ENCODE measurements at regions not wholly inside any gene's neighbourhood (a gene's known extent, or its start where the extent isn't known, plus 50 kb on each side); places are given as distances from the start of the nearest gene placed in this dataset.
"Not testable (repeated sequence)": the region's sequence is repeated elsewhere in the genome, so short reads cannot be mapped to it uniquely, and the experiment has no call there.

DNA sequence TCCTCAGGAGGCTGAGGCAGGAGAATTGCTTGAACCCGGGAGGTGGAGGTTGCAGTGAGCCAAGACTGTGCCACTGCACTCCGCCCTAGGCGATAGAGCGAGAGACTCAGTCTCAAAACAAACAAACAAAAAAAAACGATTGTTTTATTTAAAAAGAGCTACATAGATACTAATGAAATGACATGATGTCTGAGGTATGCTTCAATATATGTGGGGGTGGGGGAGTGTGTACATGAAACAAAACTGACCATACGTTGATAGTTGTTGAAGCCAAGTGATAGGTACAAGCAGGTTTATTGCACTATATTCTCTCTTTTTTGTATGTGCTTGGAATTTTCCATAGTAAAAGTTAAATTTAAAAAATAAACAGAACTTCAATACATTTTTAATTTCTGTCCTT lies 240.1 kb downstream of the TFAP2A start:
- DNase-seq = no peak

DNA sequence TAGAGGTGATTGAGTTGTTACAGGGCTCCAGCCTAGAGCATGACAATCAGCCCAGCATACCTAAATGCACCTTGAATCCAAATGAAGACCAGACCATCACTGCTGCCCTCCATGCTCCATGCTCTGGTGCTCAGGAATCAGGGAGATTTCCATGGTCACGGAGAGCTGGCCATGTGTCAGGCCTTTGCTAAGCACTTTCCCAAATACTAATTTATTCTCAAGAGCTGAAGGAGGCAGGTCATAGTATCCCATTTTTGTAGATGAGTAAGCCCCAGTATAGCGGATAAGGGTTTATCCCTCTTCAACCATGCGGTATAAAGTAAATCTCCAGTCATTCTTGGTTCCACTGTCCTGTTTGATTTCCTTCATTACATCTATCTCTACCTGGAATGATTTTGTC lies 240.8 kb downstream of the TFAP2A start:
- DNase-seq = no peak

DNA sequence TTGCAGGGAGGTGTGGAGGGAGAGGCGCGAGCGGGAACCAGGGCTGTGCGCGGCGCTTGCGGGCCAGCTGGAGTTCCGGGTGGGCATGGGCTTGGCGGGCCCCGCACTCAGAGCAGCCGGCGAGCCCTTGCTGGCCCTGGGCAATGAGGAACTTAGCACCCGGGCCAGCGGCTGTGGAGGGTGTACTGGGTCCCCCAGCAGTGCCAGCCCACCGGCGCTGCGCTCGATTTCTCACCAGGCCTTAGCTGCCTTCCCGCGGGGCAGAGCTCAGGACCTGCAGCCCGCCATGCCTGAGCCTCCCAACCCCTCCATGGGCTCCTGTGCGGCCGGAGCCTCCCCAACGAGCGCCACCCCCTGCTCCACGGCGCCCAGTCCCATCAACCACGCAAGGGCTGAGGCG lies 243.2 kb downstream of the TFAP2A start:
- DNase-seq = not testable (repeated sequence)

DNA sequence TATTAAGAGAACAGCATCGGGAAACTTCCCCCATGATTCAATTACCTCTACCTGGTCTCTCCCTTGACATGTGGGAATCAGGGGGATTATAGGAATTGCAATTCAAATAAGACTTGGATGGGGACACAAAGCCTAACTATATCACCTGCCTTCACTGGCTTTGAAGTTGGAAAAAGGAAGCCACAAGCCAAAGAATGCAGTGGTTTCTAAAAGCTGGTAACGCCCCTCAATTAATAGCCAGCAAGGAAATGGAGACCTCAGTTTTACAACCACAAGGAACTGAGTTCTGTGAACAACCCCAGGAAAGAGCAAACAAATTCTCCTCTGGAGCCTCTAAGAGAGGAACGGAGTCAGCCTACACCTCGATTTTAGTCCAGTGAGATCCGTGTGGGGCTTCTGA lies 244.1 kb downstream of the TFAP2A start:
- DNase-seq = no peak

DNA sequence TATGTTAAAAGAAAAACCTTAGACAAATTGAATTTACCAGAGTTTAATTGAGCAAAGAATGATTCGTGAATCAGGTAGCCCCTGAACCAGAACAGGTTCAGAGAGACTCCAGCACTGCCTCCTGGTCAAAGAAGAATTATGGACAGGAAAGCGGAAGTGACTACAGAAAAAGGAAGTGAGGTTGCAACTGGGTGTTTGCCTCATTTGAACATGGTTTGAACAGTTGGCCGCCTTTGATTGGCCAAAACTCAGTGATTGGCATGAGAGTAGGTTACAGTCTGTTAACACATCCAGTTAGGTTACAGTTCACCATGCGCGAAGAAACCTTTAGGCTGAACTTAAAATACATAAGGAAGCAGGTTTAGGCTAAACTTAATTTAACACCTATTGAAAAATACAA lies 248.8 kb downstream of the TFAP2A start:
- DNase-seq = peak; percentile 63

DNA sequence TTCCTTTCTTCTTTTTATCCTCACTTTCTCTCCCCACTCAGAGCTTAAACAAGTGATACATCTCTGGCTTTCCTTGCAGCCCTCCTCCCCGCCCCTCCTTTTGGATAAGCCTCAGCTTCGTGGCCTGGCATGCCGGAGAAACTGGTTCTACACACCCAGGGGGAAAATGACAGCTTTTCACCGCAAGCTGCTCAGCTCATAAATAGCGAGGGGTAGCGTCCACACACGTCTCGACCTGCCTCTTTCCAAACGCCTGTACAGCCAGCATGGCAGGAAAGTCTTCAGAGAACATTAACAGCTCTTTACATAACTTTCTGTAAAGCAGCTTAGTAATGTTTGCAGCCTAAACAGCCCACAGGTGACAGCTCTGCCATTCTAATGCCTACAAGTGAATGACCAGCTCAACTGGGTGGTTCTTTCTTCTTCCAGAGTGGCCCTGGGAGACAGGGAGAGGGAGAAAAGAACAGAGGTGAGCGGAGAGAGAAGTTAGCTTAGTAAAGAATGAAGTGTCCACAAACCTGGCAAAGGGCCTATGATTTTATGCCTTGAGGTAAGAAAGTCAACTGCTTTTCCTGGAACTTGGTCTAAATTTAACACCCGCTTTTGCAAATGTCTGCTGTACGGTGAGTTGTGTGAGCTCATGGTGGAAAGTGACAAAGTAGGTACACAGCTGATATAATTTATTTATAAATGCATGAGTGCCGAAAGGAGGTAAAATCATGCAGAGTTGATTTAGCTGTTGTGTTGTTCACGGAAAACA lies 251.5 kb downstream of the TFAP2A start:
- peak; percentile 97 for DNase-seq

DNA sequence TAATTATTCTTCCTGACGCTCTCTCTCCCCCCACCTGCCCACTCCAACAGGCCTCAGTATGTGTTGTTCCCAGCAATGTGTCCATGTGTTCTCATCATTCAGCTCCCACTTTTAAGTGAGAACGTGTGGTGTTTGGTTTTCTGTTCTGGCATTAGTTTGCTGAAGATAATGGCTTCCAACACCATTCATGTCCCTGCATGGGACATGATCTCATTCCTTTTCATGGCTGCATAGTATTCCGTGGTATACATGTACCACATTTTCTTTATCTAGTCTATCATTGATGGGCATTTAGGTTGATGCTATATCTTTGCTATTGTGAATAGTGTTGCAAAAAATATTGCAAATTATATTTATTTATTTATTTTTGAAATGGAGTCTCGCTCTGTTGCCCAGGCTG lies 258.0 kb downstream of the TFAP2A start:
- no peak for DNase-seq

DNA sequence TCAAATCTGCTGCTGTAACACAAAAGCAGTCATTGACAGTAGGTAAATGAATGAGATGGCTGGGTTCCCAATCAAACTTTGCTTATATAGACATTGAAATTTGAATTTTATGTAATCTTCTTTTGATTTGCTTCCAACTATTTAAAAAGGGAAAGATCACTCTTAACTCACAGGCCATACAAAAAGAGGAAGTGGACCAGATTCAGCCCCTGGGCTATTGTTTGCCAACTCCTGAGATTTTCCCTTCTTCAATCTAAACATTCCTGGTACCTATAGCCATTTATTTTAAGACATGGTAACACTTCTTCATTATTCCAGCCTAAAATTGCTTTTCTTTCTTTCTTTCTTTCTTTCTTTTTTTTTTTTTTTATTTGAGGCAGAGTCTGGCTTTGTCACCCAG lies 260.6 kb downstream of the TFAP2A start:
- peak; percentile 96 for DNase-seq

DNA sequence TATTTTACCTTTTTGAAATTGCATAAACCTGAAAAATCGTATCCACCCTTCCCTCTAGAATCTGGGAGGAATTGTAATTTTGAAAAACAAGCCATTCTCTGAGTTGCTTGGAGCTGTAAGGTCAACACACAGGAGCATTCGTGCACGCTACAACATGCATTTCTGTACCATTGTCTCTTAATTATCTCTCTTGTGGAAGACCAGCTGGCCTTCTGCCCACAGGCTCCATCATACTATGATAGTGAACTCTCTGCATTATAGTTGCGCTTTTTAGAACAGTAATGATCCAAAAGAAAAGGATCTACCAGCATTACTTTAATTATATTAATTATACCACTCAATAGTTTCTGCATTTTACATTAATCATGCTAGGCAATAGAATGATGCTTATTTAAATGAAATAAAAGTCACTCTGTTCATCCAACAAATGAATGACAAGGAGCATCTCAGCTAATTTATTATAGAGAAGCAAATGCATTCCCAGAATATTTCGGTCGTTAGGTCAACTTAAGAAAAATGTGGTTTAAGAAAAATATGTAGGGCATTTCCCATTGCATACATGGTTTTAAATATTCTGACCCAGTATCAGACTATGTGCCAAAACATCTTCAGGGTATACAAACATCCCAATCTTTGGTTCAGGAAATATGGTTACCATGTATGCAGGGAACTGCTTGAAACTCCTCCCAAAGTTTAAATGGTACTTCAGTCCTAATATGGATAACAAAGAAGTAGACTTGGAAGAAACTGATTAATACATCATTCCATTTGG lies 263.5 kb downstream of the TFAP2A start:
- peak; percentile 93 for DNase-seq

DNA sequence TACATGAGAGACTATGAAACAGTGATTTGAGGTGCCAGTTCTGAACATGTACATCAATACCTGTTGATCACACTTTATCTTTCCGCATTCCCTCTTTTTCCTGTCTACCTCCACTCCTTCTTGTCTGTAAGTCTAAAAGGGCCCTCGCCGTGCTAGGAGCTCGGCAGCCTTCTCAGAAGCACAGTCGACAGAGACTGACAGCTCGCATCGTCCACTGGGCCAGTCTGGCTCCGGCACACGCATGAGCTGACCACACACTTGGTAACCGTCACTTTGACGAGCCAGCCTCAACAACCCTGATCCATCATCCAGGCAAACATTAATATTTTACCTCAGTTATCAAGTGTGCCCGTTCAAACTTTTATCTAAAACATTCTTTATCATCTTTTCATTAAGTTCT lies 265.3 kb downstream of the TFAP2A start:
- no peak for DNase-seq

DNA sequence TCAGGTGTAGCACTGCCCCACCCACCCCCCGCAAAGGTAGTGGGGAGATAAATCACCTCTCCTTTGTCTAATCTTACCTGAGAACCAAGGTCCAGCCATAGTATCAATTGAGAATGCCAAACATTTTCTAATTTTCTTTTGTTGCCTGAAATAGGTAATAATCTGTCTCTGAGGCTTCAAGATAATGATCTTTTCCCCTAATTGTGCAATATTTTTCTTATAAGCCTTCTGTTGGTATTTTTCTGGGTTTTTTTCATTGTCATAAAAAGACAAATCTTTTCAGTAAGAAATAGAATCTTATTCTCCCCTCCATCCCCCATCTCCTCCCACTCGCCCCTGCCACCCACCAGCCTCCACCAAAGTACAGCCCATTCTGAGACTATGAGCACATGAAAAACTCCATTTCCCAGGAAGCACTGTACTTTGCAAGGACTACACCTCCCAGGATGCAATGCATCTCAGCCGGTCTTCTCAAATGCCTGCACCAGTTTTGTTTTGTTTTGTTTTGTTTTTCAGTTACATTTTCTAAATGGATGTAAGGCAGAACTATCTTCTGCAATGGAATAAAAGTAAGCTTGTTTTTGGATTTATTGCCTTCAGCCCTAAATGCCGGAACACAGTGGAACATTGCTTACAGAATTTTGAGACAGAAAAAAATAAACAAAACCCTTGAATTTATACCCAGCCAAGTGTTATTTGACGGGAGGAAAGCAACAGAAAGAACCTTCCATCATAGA lies 268.0 kb downstream of the TFAP2A start:
- DNase-seq = peak; percentile 78

DNA sequence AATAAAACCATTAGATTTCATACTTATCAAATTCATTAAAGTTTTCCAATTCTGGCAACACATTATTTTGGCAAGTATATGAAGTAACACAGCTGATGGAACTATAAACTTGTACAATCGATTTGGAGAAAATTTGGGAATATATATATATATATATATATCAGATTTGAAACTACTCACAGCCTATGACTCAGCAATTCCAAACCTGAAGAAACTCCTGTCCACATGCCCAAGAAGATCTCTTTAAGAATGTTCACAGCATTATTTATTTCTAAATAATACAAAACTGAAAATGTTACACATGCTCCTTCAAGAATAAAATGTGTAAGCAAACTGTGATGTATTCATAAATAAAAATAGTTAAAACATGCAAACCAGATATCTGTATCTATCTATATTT lies 270.1 kb downstream of the TFAP2A start:
- DNase-seq = no peak

DNA sequence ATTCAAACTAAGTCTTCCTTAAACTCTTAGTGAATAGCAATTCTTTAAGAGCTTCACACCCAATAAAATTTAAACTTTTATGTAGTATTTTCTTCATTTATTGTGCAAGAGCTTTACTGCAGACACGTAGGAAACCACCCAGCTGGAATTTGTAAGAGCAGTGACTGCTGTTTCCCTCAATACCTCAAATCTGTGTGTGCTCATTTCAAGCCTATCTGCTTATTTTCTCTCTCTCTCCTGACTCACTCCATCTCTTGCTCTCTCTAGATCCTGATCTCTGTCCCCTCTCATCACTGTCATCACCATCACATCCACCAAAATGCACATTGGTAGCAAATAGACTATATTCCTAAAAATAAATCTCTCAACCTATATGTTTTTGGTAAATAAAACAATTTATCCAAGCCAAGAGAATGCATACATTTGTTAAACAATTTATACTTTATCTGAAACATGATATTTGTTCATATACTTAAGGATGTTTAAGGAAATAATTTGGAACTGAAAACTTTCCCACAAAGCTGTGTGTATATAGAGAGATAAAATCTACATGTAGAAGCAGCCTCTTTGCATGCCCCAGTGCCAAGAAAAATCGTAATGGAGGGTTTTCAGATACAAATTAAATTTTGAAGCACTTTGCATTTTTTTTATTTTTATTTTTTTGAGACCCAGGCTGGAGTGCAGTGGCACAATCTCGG lies 273.0 kb downstream of the TFAP2A start:
- peak; percentile 46 for DNase-seq

DNA sequence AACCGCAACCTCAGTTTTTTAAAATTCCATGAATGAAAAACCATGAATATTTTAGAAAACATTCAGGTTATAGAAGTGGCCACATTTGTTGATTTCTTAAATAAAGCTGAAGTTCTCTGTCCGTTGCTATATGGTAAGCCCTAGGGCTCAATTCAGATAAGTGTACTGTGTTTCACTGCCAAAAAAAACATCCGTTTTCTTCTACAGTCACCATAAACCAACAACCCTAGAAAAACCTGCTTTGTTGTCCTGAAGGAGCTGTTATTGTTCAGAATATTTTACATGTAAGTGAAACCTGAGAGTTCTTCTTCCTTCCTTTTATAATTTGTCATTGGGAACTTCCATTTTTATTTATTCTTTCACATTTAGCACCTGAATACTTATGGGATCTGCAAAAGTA lies 274.1 kb downstream of the TFAP2A start:
- DNase-seq = peak; percentile 70

DNA sequence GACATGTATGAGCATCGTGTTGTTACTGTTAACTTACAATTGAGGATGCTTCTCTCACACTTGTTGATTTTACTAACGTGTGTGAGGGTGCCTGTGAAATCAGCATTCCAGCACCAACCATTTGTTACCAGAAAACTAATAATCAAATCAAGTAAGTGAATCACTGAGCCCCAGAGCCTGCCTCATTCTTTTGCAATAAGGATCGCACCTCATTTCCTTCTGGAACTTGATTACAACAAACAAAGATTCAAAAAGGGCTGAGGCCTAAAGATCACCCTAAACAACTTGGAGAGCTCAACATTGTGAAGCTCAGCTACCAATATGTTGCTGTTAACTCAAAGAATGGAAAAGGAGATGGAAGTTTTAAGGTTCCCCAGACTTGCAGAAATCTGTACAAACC lies 274.7 kb downstream of the TFAP2A start:
- no peak for DNase-seq

DNA sequence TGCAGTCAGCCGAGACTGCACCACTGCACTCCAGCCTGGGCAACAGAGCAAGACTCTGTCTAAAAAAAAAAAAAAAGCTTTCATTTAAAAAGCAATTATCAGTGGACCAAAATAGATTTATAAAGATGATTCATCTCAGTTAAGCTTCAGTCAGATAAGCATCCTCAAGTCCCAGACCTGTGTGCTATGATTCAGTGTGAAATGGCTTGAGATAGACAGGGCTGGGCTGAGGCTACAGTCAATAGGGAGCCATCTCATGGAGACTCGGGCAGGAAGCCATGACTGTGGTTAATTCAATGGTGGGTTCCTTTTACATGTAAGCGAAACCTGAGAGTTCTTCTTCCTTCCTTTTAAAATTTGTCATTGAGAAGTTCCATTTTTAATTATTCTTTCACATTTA lies 276.0 kb downstream of the TFAP2A start:
- peak; percentile 40 for DNase-seq

DNA sequence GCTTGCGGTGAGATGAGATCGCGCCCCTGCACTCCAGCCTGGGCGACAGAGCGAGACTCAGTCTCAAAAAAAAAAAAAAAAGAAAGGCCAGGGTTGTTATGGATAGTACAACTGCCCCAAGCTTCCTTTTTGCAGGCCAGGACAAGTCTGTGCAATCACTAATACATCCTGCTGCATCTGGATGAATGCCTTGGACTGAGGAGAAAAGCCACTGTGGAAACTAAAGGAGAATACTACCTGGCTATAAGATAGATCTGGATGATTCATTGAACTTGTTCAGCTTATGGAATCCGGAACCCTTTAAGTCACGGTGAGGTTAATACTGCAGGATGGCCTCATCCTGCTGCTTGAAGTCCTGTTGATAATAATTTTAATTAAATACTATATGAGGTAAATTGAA lies 278.2 kb downstream of the TFAP2A start:
- DNase-seq = peak; percentile 32

DNA sequence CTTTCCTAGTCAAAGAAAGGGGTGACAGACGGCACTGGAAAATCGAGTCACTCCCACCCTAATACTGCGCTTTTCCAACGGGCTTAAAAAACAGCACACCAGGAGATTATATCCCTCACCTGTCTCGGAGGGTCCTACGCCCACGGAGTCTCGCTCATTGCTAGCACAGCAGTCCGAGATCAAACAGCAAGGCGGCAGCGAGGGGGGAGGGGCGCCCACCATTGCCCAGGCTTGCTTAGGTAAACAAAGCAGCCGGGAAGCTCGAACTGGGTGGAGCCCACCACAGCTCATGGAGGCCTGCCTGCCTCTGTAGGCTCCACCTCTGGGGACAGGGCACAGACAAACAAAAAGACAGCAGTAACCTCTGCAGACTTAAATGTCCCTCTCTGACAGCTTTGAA lies 280.7 kb downstream of the TFAP2A start:
- peak; percentile 95 for DNase-seq

DNA sequence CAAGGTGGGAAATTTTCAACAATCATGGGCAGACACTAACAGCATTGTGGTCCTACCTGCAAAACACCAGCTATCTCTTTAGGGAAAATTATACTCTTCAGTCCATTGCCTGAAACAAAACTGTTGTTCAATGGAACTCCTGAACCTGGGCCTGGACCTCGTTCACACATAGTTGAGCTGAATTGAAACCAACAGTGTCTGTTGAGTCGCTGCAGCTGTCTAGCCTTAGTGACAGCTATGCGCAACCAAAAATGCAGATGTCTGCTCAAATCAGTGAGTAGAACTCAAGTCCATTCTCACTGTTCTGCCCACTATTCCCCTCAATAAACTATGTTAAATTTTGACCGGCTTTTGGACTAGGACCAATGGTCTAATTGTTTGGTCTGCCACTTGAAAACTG lies 286.2 kb downstream of the TFAP2A start:
- DNase-seq = no peak

DNA sequence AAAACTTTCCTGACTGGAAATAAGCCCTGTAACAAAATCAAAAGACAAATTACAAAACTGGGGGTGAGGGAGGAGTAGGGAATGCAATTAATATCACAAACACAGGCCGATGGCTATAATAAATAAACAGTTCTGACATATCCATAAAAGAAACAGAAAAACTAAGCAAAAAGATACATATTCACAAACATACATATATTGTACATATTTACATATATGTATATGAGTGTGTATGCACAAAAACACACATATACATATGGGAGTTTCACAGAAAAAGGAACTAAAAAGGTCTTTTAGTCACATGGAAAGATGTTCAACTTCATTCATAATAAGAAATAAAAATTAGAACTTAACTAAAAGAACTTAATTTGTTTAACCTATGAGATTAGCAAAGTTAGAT lies 292.7 kb downstream of the TFAP2A start:
- no peak for DNase-seq

DNA sequence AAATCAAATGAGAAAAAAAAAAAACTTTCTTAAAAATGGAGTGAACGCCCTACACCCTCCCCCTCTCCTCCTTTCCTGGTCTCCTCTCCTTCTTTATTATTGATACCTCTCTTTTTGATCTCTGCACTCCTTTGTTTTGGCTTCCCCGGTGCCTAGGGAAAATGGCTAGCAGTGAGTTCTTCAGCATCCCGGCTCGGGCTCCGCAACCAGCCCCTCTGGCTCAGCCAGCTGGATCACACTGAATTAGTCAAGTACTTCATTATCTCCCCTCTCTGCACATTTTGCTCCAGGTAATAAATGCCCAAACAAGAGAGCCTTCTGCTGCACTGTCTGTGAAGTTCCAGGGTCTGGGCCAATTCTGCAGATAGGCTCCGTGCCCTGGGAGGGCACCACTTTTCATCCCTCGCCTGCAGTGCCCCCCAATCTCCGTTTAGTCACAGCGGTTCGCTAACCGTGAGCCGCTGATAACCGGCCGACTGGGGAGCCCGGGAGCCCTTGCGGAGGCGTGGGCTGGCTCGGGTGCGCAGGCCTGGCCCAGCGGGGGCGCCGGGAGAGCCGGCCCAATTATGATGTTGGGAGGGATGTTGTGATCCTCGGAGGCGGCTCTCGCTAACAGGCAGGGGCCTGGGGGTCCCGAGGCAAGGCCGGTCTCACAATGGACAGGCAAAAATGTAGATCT lies 301.9 kb downstream of the TFAP2A start:
- DNase-seq = no peak

DNA sequence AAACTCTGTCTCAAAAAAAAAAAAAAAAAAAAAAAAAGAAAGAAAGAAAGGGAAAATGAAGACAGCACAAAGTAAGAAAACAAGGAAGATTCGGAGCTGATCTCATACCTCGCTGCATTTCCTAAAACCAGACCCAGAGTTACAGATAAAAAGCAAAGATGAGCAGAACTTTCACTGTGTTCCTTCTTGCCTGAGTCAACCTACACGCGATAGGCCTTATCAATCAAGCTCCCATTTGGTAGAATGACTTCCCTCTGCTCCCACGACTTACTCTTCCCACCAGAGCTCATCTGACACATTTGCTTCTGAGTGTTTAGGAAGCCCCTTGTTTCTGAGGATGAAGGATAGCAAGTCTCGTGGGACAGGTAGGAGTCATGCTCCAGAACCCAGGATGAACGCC lies 302.9 kb downstream of the TFAP2A start:
- DNase-seq = no peak

All from NCI-H69 (cell line).